HG03575 (cell line): ENCODE measurements at regions not wholly inside any gene's neighbourhood (a gene's known extent, or its start where the extent isn't known, plus 50 kb on each side); places are given as distances from the start of the nearest gene placed in this dataset.
A peak's percentile ranks its signal among the peaks of the same experiment; 100 is the strongest.
"Not testable (repeated sequence)": the region's sequence is repeated elsewhere in the genome, so short reads cannot be mapped to it uniquely, and the experiment has no call there.

Experiments used
- ATAC-seq: cut with Tn5 transposase; IDR thresholded peaks from one replicate; pipeline ENCODE4 v1.9.1; 2021; ENCODE audit not compliant: unreplicated experiment, insufficient number of reproducible peaks, low FRiP score; ENCODE audit errors: extremely low read depth

GRCh38 chr2:147628971-147629421 is 215.8 kb upstream of the ACVR2A start:
- peak; percentile 38 for ATAC-seq

- peak; percentile 96 for ATAC-seq
Measured at GRCh38 chr2:147623328-147623727, 221.5 kb upstream of the ACVR2A start.

GRCh38 chr2:147621656-147622197 is 223.1 kb upstream of the ACVR2A start:
- ATAC-seq: no peak

- no peak for ATAC-seq
Measured at GRCh38 chr2:147619808-147620207, 225.0 kb upstream of the ACVR2A start.

- ATAC-seq: no peak
Measured at GRCh38 chr2:147615726-147616125, 229.1 kb upstream of the ACVR2A start.

GRCh38 chr2:147614979-147615470 is 229.8 kb upstream of the ACVR2A start:
- no peak for ATAC-seq

GRCh38 chr2:147614471-147614870 is 230.4 kb upstream of the ACVR2A start:
- no peak for ATAC-seq

GRCh38 chr2:147610496-147611040 is 234.3 kb upstream of the ACVR2A start:
- ATAC-seq: no peak

- no peak for ATAC-seq
Measured at GRCh38 chr2:147609301-147609700, 235.5 kb upstream of the ACVR2A start.

GRCh38 chr2:147607379-147607778 is 237.4 kb upstream of the ACVR2A start:
- no peak for ATAC-seq

GRCh38 chr2:147603876-147604275 is 241.0 kb upstream of the ACVR2A start:
- ATAC-seq: no peak

GRCh38 chr2:147603447-147603846 is 241.4 kb upstream of the ACVR2A start:
- no peak for ATAC-seq

- no peak for ATAC-seq
Measured at GRCh38 chr2:147600646-147601045, 244.2 kb upstream of the ACVR2A start.

GRCh38 chr2:147600223-147600622 is 244.6 kb upstream of the ACVR2A start:
- ATAC-seq: no peak

GRCh38 chr2:147595200-147595599 is 249.6 kb upstream of the ACVR2A start:
- no peak for ATAC-seq

GRCh38 chr2:147594038-147594437 is 250.8 kb upstream of the ACVR2A start:
- no peak for ATAC-seq

GRCh38 chr2:147592784-147593183 is 252.0 kb upstream of the ACVR2A start:
- not testable (repeated sequence) for ATAC-seq

- no peak for ATAC-seq
Measured at GRCh38 chr2:147589127-147589526, 255.7 kb upstream of the ACVR2A start.

GRCh38 chr2:147588191-147588590 is 256.6 kb upstream of the ACVR2A start:
- no peak for ATAC-seq

GRCh38 chr2:147578529-147578928 is 266.3 kb upstream of the ACVR2A start:
- no peak for ATAC-seq

GRCh38 chr2:147577998-147578380 is 266.8 kb upstream of the ACVR2A start:
- no peak for ATAC-seq
